ENCODE measurements at regions not wholly inside any gene's neighbourhood (a gene's known extent, or its start where the extent isn't known, plus 50 kb on each side); places are given as distances from the start of the nearest gene placed in this dataset.
A peak's percentile ranks its signal among the peaks of the same experiment; 100 is the strongest.

DNA sequence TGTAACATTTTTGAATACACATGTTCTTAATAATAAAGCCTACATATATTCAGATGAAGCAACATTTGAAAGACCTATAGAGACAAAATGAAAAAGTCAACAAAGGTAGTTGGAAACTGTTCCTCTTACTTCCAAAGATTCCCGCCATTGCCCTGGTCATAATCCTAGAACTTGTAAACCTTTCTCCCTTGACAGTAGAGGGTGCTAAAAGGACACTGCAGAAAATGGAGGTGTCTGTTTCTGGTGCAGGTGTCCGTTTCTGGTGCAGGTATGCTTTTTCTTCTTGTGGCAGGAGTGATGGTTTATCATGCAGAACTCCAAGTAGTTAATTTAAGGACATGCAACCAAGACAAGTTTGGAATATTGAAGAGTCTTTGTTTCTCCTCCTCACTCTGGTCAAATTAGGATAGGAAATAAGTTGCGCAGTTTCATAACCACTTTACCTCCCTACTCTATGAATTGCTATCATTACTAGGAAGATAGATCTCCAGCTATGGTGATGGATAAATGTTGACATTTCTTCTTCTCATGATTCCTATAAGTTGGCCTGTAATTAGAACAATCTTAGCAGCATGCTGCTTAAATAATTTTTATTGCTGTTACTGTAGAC, 56.0 kb upstream of the FAM174A start:
- no peak for DNase-seq (ENCODE audit: low spot score)
- peak; percentile 90 for ATAC-seq

DNA sequence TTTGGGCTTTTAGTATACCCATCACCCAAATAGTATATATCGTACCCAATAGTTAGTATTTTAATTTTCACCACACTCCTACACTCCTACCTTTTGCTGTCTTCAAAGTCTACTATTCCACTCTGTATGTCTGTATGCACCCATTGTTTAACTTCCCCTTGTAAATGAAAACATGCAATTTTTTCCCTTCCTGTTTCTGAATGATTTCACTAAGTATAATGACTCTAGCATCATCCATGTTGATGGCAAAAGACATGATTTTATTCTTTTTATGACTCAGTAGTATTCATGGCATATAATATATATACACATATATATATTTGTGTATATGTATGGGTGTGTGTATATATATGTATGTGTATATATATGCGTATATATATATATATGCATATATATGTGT, 63.1 kb upstream of the FAM174A start:
- no peak for DNase-seq (ENCODE audit: low spot score)
- no peak for ATAC-seq

- DNase-seq (ENCODE audit: low spot score), result no peak
- ATAC-seq, result no peak
Measured at GRCh38 chr5:100469767-100470166, 65.4 kb upstream of the FAM174A start.

DNA sequence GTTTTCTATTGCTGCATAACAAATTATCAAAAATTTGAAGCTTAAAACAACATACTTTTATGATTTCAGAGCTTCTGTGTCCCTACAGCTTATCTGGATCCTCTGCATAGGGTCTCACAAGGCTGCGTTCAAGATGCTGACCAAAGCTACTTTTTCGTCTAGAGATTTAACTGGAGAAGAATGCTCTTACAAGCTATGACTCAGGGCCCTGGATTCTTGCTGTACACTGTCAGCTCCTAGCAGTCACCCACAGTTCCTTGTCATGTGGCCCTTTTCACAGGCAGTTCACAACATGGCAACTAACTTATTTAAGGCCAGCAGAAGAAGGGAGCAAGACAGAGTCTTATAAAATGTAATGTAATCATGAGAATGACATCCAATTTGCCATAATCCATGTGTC, 70.8 kb upstream of the FAM174A start:
- ATAC-seq (no peak), DNase-seq (ENCODE audit: low spot score) (no peak)

GRCh38 chr5:100456615-100457014, 78.6 kb upstream of the FAM174A start:
- ATAC-seq (no peak), DNase-seq (ENCODE audit: low spot score) (no peak)

- ATAC-seq, result no peak
- DNase-seq (ENCODE audit: low spot score), result no peak
Measured at GRCh38 chr5:100452126-100452525, 83.0 kb upstream of the FAM174A start.

- DNase-seq (ENCODE audit: low spot score) (no peak), ATAC-seq (peak; percentile 46)
Measured at GRCh38 chr5:100448111-100448528, 87.1 kb upstream of the FAM174A start.

GRCh38 chr5:100446879-100447430, 88.2 kb upstream of the FAM174A start:
- ATAC-seq (no peak), DNase-seq (ENCODE audit: low spot score) (no peak)

GRCh38 chr5:100444961-100445360, 90.2 kb upstream of the FAM174A start:
- ATAC-seq (no peak), DNase-seq (ENCODE audit: low spot score) (no peak)

- ATAC-seq (no peak), DNase-seq (ENCODE audit: low spot score) (no peak)
Measured at GRCh38 chr5:100434815-100435214, 100.4 kb upstream of the FAM174A start.

DNA sequence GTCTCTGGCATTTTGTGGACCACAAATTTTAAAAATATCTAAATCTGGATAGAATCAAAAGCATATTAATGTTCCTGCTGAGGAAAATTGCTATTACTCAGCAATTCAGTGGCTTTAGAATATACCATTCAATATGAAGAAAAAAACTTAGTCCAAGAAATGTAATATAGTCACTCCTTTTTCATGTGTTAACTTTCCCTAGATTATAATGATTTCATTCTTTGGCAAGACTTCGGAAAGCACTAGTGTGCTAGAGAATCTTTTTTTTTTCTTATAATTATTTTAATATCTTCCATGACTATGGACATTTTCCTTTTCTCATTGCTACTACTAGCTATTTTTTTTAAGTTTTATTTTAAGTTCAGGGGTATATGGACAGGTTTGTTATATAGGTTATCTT, 102.4 kb upstream of the FAM174A start:
- ATAC-seq (no peak), DNase-seq (ENCODE audit: low spot score) (no peak)

- peak; percentile 91 for ATAC-seq
Measured at GRCh38 chr5:100430268-100431195, 104.6 kb upstream of the FAM174A start.

GRCh38 chr5:100424787-100425186, 110.4 kb upstream of the FAM174A start:
- DNase-seq (ENCODE audit: low spot score), result no peak
- no peak for ATAC-seq

More at GRCh38 chr5:100430268-100431195, 104.6 kb upstream of the FAM174A start:
- peak; percentile 48 for DNase-seq (ENCODE audit: low spot score)

- ATAC-seq (no peak), DNase-seq (ENCODE audit: low spot score) (no peak)
Measured at GRCh38 chr5:100424017-100424416, 111.2 kb upstream of the FAM174A start.

DNA sequence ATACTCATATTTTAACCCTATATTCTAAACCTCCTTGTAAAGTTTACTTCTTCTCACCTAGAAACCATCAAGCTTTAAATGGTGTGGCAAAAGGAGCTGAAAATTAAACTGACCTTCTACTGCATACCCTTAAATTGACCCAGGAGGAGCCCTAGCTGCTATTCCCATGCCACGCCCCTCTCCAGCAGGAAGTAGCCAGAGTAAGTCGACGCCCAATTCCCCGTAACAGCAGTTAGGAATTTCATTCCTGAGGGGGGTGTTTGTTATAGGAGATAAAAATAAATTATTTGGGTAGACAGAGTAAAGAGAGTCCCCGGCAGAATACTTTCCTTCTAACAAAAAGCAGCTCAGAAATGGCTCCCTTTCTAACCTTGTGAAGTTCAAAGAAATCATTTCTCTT, 111.8 kb upstream of the FAM174A start:
- ATAC-seq (no peak), DNase-seq (ENCODE audit: low spot score) (no peak)

- DNase-seq (ENCODE audit: low spot score), result no peak
- ATAC-seq, result no peak
Measured at GRCh38 chr5:100421360-100421759, 113.8 kb upstream of the FAM174A start.

DNA sequence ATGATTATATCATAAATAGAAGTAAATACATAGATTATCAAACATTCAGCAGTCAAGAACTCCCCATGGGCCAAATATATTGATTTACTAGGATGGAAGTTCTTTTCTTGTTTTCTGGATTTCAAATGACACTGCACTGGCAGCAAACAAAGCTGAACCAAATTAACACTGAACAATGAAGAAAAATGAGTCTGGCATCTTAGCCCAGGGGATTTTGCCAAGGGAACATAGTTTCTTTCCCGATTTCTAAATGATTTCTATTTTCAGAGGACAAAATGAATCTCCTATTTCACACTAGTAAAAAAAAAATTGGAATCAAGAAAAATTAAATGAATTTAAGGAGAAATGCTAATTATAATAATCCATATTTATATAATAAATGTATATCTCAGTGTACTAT, 116.9 kb upstream of the FAM174A start:
- ATAC-seq (no peak), DNase-seq (ENCODE audit: low spot score) (no peak)

GRCh38 chr5:100409660-100410151, 125.5 kb upstream of the FAM174A start:
- no peak for DNase-seq (ENCODE audit: low spot score)
- no peak for ATAC-seq

DNA sequence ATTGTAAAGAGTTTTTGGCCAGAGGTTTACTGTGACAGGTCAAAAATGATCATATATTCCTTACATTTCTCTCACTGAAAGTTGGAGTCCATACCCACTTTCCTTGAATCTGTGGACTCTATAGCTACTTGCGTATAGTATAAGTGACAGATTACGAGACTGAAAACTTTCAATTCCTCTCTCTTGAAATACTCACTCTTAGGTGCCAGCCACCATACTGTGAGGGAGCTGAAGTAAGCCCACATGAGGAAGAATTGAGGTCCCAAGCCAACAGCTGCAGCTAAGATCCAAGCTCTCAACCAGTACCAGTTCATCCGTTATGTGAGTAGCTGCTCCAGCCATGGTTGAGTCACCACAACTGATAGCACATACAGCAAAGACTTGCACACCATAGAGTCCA, 128.1 kb upstream of the FAM174A start:
- ATAC-seq, result no peak
- no peak for DNase-seq (ENCODE audit: low spot score)

DNA sequence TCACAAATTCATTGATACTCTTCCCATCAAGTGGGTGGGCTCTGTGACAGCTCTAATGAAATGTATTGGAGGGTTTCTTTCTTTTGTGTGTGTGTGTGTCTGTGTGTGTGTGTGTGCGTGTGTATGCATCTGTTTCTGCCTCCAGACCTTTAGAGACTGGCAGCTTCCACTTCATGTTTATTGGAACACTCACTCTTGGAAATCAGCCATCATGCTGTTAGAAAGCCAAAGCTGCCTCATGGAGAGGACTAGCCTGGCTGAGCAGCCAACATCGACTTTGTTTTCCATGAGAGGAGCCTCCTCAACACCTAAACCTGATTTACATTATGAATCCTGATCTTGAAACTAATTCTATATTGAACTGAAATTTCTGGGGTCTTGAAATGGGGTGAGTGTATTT, 128.5 kb upstream of the FAM174A start:
- DNase-seq (ENCODE audit: low spot score), result no peak
- ATAC-seq, result no peak

DNA sequence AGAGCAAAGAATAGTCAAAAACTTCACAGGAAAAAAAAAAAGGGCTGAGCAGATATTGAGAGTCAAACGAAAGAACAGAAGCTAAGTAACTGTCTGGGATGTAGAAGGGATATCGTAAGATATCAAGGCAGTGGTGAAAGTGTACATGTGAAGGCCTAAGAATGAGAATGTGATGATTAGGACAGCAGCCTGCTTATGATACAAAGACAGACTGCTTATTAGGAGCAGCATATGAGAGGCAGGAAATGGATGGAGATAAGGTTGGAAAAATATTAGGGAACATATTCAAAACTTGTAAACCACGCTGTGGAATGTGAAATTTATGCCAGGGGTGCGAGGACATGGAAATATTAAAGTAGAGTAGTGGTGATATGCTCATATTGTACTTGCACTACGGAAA, 133.1 kb upstream of the FAM174A start:
- no peak for DNase-seq (ENCODE audit: low spot score)
- no peak for ATAC-seq

DNA sequence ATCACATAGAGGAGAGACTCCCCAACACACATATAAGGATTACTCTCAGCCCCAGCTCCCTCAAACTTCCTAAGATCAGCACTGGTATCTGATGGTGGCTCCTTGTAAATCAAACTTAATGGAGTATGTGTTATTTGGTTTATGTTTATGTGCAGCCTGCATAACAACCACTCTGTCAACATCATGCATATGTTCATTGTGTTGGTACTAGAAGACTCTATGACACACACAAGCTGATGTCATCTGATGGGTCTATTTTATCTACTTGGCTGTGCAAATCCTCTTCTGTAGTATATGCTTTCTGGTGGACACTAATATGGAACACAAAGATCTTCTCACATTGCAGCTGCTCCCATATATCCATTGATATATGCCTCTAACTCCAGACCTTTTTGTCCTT, 134.0 kb upstream of the FAM174A start:
- DNase-seq (ENCODE audit: low spot score), result no peak
- no peak for ATAC-seq
